ENCODE measurements at regions not wholly inside any gene's neighbourhood (a gene's known extent, or its start where the extent isn't known, plus 50 kb on each side); places are given as distances from the start of the nearest gene placed in this dataset.

DNA sequence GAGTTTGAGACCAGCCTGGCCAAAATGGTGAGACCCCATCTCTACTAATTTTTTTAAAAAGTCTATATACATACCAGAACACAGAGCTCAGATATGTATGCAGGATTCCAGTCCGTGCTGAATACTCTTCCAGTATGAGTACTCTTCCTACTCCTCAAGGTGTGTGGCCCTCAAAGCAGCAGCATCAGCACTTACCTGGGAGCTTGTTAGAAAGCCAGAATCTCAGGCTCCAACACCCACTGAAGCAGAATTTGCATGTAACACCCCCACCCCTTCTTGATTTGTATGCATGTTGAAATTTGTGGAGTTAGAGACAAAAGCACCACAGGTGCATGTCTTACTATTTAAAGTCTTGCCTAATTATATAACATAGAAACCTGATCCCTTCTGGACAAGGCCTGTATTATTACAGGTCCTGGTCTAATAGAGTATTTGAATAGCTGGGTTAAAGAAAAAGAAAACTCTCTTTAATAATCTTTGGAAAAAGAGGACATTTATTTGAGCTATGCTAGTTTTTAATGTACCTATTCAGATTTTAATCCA is 50.3 kb upstream of the NFE2L2 start:
- DNase-seq, result no peak

GRCh38 chr2:177315364-177315763 is 50.8 kb upstream of the NFE2L2 start:
- DNase-seq, result no peak

DNA sequence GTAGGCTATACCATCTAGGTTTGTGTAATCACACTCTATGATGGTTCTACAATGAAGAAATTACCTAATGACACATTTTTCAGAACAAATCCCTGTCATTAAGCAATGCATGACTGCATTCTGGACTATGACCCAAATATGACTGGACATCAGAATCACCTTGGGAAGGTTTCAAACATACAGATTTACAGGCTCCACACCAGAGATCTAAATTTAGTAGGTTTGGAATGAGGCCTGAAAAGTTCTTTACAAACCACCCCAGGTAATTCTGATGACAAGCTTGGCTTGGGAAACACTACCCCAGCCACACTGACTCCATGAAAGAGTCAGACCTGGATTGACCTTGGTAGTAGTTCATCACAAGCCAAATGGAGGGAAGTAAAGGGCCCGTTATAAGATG is 52.2 kb upstream of the NFE2L2 start:
- DNase-seq, result no peak

DNA sequence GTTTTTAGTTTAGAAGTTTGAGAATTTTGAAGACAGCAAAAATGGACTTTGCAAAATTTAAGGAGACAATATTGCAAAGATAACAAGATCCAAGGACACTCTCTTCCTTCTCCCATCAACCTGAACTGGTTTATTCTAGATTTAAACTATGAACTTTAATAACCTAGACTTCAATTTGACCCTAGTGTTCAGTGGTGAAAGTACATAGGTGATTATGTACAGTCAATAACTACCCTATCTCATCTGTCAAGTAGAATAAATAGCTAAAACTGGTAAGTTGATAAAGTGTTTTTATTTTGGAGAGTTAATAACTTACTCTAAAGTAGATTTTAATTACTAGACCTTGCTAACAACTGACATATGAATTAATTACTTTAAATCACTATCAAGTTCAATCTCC is 52.9 kb upstream of the NFE2L2 start:
- DNase-seq, result no peak

DNA sequence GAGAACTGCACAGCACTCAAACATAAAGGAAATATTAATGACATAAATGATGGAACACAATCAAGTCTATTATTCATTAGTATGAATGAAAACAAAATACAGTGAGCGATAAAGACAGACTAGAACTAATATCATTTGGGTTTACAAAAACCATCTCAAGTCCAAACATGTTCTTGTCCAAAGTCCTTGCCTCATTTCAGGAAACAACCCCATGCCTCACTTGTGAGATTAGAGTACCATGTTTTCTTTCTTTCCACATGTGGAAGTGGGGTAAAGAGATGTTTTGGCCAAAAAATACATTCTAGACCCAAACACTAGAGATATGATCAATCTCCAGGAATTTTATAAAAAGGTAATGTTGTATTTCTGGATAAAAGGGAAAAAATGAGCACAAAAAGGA is 53.3 kb upstream of the NFE2L2 start:
- no peak for DNase-seq

- no peak for DNase-seq
Measured at GRCh38 chr2:177318613-177319012, 54.1 kb upstream of the NFE2L2 start.

- no peak for DNase-seq
Measured at GRCh38 chr2:177320596-177320995, 56.1 kb upstream of the NFE2L2 start.

GRCh38 chr2:177322801-177323261 is 58.3 kb upstream of the NFE2L2 start:
- no peak for DNase-seq

DNA sequence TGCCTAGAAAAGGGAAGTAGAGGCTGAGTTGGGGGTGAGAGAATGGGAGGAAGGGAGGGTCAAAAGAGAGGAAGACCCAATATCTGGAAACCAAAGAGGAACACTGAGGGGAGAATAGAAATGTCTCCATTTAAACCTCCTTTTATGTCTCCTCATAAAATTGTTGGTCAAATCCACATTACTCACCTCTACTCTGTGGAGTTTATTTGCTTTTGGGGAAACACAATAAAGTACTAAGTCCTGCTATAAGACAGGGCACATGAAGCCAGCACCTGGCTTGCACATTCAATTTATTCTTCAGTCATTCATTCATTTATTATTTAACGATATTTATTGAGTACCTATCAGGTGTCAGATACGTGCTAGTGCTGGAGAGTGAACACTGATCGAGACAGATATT is 60.3 kb upstream of the NFE2L2 start:
- DNase-seq, result no peak

DNA sequence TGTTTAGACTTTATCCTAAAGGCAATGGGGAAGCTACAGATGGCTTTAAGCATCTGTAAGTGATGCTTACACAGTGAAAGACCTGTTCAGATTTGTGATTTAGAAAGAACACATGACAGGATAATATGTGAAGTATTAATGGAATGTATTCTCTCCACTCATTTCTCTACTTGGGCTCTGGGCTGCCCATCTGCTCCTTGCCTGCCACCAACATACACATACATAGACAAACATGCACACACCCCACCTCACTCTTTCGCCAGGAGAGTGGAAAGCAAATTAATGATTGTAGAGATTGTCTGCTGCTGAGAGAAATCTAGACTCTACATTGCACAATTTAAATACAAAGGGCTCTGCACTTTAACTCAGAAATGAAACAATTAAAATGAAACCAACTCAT is 61.0 kb upstream of the NFE2L2 start:
- no peak for DNase-seq

- DNase-seq, result no peak
Measured at GRCh38 chr2:177326005-177326404, 61.5 kb upstream of the NFE2L2 start.

DNA sequence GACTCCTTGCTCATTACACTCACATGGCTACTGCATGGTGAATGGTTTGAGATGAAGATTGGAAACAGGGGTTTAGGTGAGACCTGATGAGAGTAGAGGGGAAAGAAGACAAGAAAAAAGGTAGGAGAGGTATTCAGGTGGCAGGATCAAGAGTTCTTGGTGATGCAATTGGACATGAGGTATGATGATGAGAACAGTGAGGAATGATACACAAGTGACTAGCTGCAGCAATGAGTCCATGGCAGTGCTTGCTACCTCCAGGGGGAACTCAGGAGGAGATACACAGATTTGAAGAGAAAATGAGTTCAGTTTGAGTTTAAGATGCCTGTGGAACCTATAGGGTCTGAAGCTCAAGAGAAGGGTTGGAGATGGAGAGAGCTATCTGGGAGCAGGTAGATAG is 62.1 kb upstream of the NFE2L2 start:
- no peak for DNase-seq

DNA sequence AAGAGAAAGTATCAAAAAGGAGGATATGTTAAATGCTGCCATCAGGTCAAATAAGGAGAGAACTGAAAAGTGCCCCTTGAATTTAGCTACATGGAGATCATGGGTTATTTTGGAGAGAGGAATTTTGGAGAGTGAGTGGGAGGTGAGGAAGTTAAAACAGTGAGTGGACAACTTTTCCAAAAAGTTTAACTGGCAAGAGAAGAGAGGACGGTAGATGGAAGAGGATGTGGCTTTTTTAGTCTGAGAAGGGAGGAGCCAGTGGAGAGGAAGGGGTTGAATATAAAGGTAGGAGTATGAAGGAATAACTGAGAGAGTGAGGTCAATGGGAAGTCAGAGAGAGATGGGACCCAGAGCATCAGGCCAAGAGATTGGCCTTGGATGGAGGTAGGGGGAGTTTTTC is 62.5 kb upstream of the NFE2L2 start:
- no peak for DNase-seq

DNA sequence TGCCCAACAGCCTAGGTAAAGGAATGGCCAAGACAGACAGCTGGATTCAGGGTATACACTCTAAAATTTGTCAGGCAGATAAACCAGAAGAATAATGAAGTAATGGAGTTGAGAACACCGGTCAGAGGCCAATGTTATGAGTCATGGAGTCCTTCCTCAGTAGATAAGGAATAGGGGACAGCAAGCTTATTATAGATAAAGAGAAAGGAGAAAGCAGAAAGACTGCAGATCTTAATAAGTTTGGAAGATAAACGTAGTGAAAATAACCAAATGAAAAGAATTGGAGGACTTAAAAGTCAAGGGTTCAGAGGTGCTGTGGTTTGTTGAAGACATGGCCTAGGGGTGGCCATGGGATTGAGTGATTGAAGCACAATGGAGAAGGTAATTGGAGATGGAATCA is 63.5 kb upstream of the NFE2L2 start:
- DNase-seq, result no peak

- peak in 1 of 2 experiments; percentile 23 for DNase-seq
Measured at GRCh38 chr2:177329064-177329463, 63.5 kb upstream of the AGPS start.

DNA sequence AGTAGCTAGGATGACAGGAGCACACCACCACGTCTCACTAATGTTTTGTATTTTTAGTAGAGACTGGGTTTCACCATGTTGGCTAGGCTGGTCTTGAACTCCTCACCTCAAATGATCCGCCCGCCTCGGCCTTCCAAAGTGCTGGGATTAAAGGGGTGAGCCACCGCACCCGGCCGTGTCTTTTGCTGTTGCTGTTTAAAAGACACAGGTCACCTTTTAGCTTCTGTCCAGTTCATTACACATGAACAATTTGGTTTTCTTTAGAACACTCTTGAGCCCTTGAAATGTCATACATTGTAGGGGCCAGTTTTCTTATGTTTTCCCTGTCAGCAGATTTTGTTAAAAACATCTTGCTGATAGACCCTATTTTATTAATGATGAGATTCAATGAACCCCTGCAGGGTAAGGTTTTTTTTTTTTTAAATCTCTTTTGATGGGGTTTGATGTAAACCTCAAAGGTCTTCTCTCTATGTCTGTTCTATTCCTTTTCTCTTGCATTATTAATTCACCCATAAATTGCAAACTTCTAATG is 61.0 kb upstream of the AGPS start:
- no peak for DNase-seq

DNA sequence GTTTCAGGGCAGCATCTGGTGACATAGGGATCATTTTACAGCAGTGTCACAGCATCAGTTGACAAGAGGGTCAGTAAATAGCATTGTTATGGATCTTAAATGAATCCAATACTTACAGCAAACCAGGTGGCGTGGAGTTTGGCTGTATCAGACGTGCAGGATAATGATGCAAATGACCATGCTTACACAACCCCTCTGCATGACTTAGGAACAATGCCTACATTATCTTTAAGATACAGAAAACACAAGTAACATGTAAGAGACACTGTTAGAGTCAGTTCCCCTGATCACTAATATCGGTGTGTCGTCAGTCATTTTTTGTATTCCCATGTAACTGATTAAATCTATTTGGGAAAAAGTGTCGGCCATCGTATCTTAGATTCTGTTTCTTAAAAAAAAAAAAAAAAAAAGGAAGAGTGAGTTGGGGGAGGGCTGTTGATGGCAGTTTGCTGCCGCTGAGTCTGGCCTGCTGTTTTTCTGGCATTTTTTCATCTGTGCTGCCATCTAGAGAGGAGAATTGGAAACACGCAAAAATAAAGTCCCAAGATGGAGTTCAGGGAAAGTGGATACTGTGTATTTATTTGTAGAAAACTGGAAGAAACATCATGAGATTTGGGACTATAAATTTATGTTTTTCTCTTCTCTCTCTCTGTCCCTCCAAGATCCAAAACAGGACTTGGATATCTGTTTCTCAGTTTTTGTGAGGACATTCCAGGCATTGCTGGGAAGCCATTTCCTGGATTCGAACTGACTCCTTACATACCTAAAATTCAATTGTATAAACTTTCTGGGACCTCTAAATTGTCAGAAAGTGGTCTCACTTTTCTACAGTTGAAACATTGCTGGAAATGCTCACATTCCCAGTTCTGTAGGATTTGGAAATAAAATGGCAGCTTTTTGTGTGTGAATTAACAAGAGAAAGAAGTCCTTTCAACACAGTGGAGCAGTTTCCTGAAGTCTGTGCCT is 60.3 kb upstream of the AGPS start:
- peak; percentile 14 to 33 for DNase-seq

DNA sequence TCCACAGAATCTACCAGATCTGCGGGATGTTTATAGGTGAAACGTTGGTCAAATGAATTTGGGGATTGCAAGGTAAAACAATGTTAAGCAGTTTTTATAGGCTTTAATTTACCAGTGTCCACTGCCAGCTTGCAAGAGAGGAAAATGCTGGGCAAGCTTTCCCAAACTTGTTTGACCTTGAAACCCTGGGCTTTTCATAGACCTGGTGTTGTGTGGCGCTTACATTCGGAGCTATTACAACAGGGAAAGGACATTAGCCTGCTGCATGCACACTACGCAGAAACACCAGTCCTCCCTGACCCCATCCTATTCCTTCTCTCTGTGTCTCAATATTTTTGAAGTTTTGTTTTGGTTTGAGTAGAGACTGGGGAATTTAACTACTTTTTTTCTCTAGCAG is 59.6 kb upstream of the AGPS start:
- DNase-seq, result no peak

DNA sequence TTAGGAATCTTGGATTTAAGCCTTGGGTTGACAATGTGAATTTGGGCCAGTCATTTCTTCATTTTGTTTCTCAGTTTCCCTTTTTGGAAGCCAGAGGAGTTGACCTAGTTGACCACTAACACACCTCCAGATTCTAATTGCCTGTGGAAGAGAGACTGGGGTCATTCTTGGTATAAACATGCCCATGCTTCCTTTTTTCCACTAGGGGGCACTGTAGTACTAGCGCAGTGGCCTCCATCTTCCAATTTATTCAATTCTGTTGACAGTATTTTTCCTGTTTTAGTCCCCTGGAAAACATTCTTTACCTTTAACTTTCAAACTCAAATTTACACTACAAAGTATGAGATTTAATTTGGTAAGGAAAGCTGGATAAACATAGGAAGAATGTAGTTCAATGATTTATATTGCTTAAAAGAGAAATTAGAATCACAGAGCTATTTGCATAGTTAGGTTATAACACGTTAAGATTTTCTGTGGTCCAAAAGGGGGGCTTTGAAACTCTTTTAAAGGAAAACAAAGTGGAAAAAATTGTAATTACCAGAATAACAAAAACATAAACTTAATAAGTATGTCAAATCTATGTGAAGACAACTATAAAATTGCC is 57.5 kb upstream of the AGPS start:
- DNase-seq, result no peak

DNA sequence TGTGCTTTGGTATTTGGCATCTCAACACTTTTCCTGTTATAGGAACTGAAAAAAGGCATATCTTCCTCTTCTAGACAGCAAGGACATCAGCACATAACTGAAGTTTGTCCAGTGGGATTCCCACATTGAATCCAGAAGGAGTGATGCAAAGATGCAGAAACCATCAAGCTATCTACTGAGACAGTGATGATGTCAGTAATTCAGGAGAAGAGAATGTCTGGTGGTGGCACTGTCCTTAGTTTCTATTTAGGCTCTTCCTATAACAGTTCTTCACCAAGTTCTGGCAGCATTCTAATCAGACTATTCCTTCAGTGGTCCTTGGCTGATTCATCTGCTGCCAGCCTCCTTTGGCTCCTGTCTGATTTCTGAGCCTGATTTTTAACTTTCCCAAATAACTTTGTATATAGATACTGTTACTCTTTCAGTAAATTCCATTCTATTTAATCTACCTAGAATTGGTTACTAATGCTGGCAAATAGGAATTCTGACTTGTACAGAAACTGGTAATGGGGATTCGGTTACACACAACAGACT is 56.6 kb upstream of the AGPS start:
- DNase-seq, result no peak

- no peak for DNase-seq
Measured at GRCh38 chr2:177338177-177338721, 54.3 kb upstream of the AGPS start.

DNA sequence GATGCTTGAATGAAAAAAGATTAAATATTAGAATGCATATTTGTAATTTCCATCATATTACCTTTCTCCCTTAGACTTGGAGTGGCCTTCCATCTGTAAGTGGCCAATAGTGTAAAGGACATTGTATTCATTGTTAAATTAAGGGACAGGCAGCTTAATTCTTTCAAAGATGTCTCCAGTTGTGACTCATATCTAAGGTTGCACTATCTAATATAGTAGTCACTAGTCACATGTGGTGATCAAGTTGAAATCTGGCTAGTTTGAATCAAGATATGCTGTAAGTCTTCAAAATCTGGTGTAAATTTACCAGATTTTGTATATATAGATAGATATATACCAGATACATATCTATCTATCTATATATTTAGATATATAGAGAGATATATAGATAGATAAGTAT is 52.4 kb upstream of the AGPS start:
- DNase-seq, result no peak

GRCh38 chr2:177342736-177343135 is 49.8 kb upstream of the AGPS start:
- no peak for DNase-seq
